ENCODE measurements at regions not wholly inside any gene's neighbourhood (a gene's known extent, or its start where the extent isn't known, plus 50 kb on each side); places are given as distances from the start of the nearest gene placed in this dataset.

DNA sequence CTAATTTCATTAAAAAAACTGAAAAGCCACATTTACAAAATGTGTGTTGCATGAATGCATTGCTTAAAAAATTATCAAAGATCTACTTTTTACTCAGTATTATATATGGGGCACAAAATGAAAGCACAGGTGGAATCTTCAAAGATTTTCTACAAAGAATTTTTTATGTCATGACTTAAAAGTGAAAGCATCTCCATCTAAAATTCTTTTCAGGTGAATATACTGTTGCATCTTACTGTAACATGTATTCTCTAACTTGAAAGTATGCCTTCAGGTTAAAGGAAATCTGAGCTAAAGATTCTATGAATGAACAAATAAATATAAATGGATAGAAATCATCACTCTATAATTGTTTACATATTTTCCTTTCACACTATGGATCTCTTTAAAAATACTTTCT lies 66.8 kb upstream of the WDR75 start:
- no peak for DNase-seq

GRCh38 chr2:189375842-189376241 lies 65.4 kb upstream of the WDR75 start:
- DNase-seq: no peak

DNA sequence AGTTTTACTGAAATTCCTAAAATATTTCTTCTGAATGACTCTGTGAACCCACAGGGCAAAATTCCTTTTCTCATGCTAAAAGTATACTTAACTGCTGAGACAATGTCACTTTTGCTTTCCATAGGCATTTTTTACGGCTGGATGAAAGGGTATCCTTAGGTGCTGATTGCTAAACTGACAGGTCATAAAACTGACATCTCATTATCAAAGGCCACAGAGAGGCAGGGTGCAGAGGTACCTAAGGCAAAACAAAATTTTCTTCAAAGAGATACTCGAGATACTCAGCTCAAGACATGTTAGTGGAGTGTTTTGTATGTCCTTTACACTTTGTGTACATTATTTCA lies 62.0 kb upstream of the WDR75 start:
- no peak for DNase-seq

GRCh38 chr2:189379731-189380261 lies 61.5 kb upstream of the WDR75 start:
- no peak for DNase-seq

- DNase-seq: no peak
Measured at GRCh38 chr2:189382668-189383067, 58.6 kb upstream of the WDR75 start.

GRCh38 chr2:189386741-189387140 lies 54.5 kb upstream of the WDR75 start:
- DNase-seq: no peak

- DNase-seq: no peak
Measured at GRCh38 chr2:189391201-189391600, 50.1 kb upstream of the WDR75 start.
